ENCODE measurements at regions not wholly inside any gene's neighbourhood (a gene's known extent, or its start where the extent isn't known, plus 50 kb on each side); places are given as distances from the start of the nearest gene placed in this dataset.

- no peak for TF ChIP-seq CTCF (IDR thresholded peaks at IDR 0.05; ENCODE audit: low read depth, low read length, missing control alignments)
- no peak for DNase-seq (ENCODE audit: extremely low read depth, low read depth)
Measured at GRCh38 chr13:107846642-107847041, 368.7 kb downstream of the LIG4 start.

GRCh38 chr13:107845911-107846310 is 369.4 kb downstream of the LIG4 start:
- DNase-seq (ENCODE audit: extremely low read depth, low read depth): no peak
- no peak overlapping the region for H3K4me3 ChIP-seq (replicated peaks; ENCODE audit: low read depth, low read length)
- no peak for TF ChIP-seq CTCF (IDR thresholded peaks at IDR 0.05; ENCODE audit: low read depth, low read length, missing control alignments)

More at GRCh38 chr13:107846642-107847041, 368.7 kb downstream of the LIG4 start:
- no peak overlapping the region for H3K4me3 ChIP-seq (replicated peaks; ENCODE audit: low read depth, low read length)

GRCh38 chr13:107843681-107844080 is 371.7 kb downstream of the LIG4 start:
- H3K4me3 ChIP-seq (replicated peaks; ENCODE audit: low read depth, low read length): no peak overlapping the region
- TF ChIP-seq CTCF (IDR thresholded peaks at IDR 0.05; ENCODE audit: low read depth, low read length, missing control alignments): no peak
- DNase-seq (ENCODE audit: extremely low read depth, low read depth): no peak

- no peak overlapping the region for H3K4me3 ChIP-seq (replicated peaks; ENCODE audit: low read depth, low read length)
- no peak for DNase-seq (ENCODE audit: extremely low read depth, low read depth)
- no peak for TF ChIP-seq CTCF (IDR thresholded peaks at IDR 0.05; ENCODE audit: low read depth, low read length, missing control alignments)
Measured at GRCh38 chr13:107843281-107843680, 372.1 kb downstream of the LIG4 start.

- H3K4me3 ChIP-seq (replicated peaks; ENCODE audit: low read depth, low read length): no peak overlapping the region
- DNase-seq (ENCODE audit: extremely low read depth, low read depth): no peak
- no peak for TF ChIP-seq CTCF (IDR thresholded peaks at IDR 0.05; ENCODE audit: low read depth, low read length, missing control alignments)
Measured at GRCh38 chr13:107842562-107843180, 372.7 kb downstream of the LIG4 start.

- H3K4me3 ChIP-seq (replicated peaks; ENCODE audit: low read depth, low read length): no peak overlapping the region
- no peak for TF ChIP-seq CTCF (IDR thresholded peaks at IDR 0.05; ENCODE audit: low read depth, low read length, missing control alignments)
- DNase-seq (ENCODE audit: extremely low read depth, low read depth): no peak
Measured at GRCh38 chr13:107838588-107839161, 376.7 kb downstream of the LIG4 start.

GRCh38 chr13:107836685-107837084 is 378.7 kb downstream of the LIG4 start:
- TF ChIP-seq CTCF (IDR thresholded peaks at IDR 0.05; ENCODE audit: low read depth, low read length, missing control alignments): no peak
- no peak for DNase-seq (ENCODE audit: extremely low read depth, low read depth)
- H3K4me3 ChIP-seq (replicated peaks; ENCODE audit: low read depth, low read length): no peak overlapping the region
